ENCODE measurements at regions not wholly inside any gene's neighbourhood (a gene's known extent, or its start where the extent isn't known, plus 50 kb on each side); places are given as distances from the start of the nearest gene placed in this dataset.
"Not testable (repeated sequence)": the region's sequence is repeated elsewhere in the genome, so short reads cannot be mapped to it uniquely, and the experiment has no call there.

- DNase-seq; H3K4me3 Mint-ChIP-seq; H3K27me3 Mint-ChIP-seq (ENCODE audit: low read depth); H3K4me1 Mint-ChIP-seq (ENCODE audit: low read depth); intact Hi-C loops (cut with micrococcal nuclease); H3K27ac Mint-ChIP-seq; H3K36me3 Mint-ChIP-seq (ENCODE audit: low read depth); CTCF ChIA-PET; H3K9me3 Mint-ChIP-seq: not testable (repeated sequence)
These were observed 50.3 kb downstream of the TLCD4 start for GRCh38 chr1:95167503-95167902.

DNA sequence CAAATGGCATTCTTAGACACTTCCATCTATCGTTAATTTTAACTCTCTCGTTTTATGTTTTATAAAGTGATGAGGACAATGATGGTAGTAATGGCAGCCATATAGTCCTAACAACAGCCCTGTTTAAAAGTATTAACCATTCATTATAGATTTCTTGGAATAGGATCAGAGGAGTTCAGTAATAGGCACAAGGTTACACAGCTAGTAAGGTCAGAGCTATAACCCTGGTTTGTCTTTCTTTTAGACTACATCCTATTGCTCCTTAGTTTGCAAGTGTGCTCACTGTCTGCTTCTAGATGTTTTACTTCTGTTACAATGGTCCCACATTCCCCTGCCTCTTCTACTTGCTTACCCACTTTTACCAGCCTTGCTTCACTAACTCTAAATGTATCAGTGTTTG lies 50.9 kb downstream of the TLCD4 start:
- Mint-ChIP-seq H3K4me3 (no peak overlapping the region), H3K4me1 (ENCODE audit: low read depth) (no peaks in the 10 kb centered on the region), H3K36me3 (ENCODE audit: low read depth) (no peaks in the 10 kb centered on the region), H3K27ac (no peak overlapping the region), H3K9me3 (peaks cover 5% of the 10 kb centered on the region), H3K27me3 (ENCODE audit: low read depth) (peaks cover 5% of the 10 kb centered on the region)
- CTCF ChIA-PET: no interaction called here
- intact Hi-C loops (cut with micrococcal nuclease): no loop called here
- no peak for DNase-seq

DNA sequence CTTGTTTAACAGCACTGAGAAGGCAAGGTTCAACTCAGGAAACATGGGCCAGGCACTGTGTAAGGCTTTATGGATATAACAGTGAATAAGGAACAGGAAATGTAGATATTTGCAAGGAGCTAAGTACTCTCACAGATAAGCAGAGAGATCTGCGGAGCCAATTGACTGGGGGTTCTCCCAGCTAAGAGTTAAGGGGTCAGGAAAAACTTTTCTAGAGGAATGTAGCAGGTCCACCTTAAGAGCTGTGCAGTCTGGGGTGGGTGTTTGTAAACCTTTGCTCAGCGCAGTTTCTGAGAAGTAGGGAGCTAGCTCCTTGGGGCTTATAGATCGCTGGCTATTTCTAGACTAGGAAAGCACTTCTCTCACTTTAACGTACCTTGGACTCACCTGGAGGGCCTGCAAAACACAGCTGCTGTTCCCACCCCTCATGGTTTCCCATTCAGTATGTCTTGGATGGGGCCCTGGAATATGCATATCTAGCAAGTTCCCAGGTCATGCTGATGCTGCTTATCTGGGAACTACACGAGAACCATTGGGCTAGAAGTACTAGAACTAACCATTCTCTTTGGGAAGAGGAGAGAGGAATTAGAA lies 51.7 kb downstream of the TLCD4 start:
- no peaks in the 10 kb centered on the region for H3K4me1 Mint-ChIP-seq (ENCODE audit: low read depth)
- DNase-seq: no peak
- H3K27me3 Mint-ChIP-seq (ENCODE audit: low read depth): peaks cover 4% of the 10 kb centered on the region
- no peaks in the 10 kb centered on the region for H3K36me3 Mint-ChIP-seq (ENCODE audit: low read depth)
- H3K27ac Mint-ChIP-seq: no peak overlapping the region
- CTCF ChIA-PET: no interaction called here
- intact Hi-C loops (cut with micrococcal nuclease): no loop called here
- H3K9me3 Mint-ChIP-seq: peaks cover 5% of the 10 kb centered on the region
- H3K4me3 Mint-ChIP-seq: no peak overlapping the region

- H3K4me3 Mint-ChIP-seq: no peak overlapping the region
- CTCF ChIA-PET: no interaction called here
- intact Hi-C loops (cut with micrococcal nuclease): no loop called here
These were observed 52.4 kb downstream of the TLCD4 start for GRCh38 chr1:95169548-95169947.

DNA sequence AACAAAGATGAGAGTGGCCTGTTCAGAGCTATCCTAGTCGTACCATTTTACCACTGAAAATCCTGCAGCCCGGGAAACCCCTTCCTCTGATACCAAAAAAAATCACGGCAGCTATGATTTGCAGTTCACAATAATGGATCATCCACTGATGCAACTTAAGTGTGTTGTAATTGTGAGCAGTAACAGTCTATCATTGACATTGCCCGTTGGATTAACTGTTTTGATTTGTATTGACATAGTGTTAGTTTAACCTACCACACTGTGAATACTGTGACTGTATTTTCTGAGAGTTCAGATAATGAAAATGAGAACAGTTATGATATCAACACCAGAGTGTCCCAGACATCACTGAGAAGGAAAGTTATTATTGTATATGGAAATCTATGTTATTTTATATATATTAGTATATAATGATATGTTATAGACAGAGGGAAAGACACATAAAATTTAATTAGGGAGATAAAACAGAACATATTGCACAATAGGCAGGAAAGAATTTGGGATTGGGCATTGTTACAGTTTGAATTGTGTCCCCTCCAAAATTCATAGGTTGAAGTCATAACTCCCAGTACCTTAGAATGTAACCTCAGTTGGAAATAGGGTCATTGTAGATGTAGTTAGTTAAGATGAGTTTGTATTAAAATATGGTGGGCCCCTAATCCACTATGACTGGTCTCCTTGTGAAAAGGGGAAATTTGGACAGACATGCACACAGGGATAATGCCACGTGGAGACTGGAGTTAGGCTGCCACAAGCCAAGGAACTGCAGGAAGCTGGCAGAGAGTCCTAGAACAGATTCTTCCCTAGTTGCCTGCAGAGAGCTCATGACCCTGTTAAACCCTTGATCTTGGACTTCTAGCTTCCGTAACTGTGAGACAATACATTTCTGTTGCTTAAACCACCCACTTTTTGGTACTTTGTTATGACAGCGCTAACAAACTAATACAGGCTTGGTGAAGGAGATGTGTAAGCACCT lies 54.4 kb downstream of the TLCD4 start:
- Mint-ChIP-seq H3K36me3 (ENCODE audit: low read depth) (no peaks in the 10 kb centered on the region), H3K4me3 (no peak overlapping the region), H3K27me3 (ENCODE audit: low read depth) (peaks cover 3% of the 10 kb centered on the region), H3K9me3 (no peaks in the 10 kb centered on the region), H3K4me1 (ENCODE audit: low read depth) (no peaks in the 10 kb centered on the region), H3K27ac (no peak overlapping the region)
- no peak for DNase-seq
- CTCF ChIA-PET: no interaction called here
- intact Hi-C loops (cut with micrococcal nuclease): no loop called here

More at GRCh38 chr1:95169548-95169947, 52.4 kb downstream of the TLCD4 start:
- no peak for DNase-seq
- H3K4me1 Mint-ChIP-seq (ENCODE audit: low read depth): no peaks in the 10 kb centered on the region
- H3K27me3 Mint-ChIP-seq (ENCODE audit: low read depth): peaks cover under 1% of the 10 kb centered on the region
- H3K27ac Mint-ChIP-seq: no peak overlapping the region
- peaks cover 3% of the 10 kb centered on the region for H3K9me3 Mint-ChIP-seq
- H3K36me3 Mint-ChIP-seq (ENCODE audit: low read depth): no peaks in the 10 kb centered on the region

DNA sequence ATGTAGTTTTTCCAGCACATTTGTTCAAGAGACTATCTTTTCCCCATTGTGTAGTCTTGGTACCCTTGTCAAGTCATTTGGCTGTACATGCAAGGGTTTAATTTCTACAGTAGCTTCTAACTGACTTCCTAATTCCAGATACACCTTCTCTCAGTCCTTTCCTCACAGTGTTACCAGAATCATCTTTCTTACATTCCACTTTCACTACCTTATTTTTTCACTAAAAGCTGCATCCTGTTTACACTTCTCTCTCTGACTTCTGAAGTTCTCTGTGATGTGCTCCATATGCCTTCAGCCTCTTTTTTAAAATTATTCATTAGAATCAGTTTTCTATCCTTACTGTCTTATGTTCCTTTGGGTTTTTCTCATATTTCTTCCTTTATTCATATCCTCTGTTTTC lies 57.1 kb upstream of the RWDD3 start:
- no peaks in the 10 kb centered on the region for H3K4me1 Mint-ChIP-seq (ENCODE audit: low read depth)
- no peaks in the 10 kb centered on the region for H3K36me3 Mint-ChIP-seq (ENCODE audit: low read depth)
- no peak for DNase-seq
- H3K27ac Mint-ChIP-seq: no peak overlapping the region
- no peak overlapping the region for H3K4me3 Mint-ChIP-seq
- no peaks in the 10 kb centered on the region for H3K9me3 Mint-ChIP-seq
- CTCF ChIA-PET: no interaction called here
- intact Hi-C loops (cut with micrococcal nuclease): no loop called here
- H3K27me3 Mint-ChIP-seq (ENCODE audit: low read depth): peaks cover 3% of the 10 kb centered on the region

- Mint-ChIP-seq H3K36me3 (ENCODE audit: low read depth) (no peaks in the 10 kb centered on the region), H3K27me3 (ENCODE audit: low read depth) (peaks cover 7% of the 10 kb centered on the region), H3K27ac (no peak overlapping the region), H3K9me3 (no peaks in the 10 kb centered on the region), H3K4me1 (ENCODE audit: low read depth) (no peaks in the 10 kb centered on the region), H3K4me3 (no peak overlapping the region)
- intact Hi-C loops (cut with micrococcal nuclease): no loop called here
- no peak for DNase-seq
- CTCF ChIA-PET: interaction anchor here (0.7 to 1.4 kb wide), 2 partner anchors 54 to 326 kb away, joined by 3 to 4 read pairs; partner anchors contain the start of gene RWDD3
These were observed 54.6 kb upstream of the RWDD3 start for GRCh38 chr1:95179205-95179986.

DNA sequence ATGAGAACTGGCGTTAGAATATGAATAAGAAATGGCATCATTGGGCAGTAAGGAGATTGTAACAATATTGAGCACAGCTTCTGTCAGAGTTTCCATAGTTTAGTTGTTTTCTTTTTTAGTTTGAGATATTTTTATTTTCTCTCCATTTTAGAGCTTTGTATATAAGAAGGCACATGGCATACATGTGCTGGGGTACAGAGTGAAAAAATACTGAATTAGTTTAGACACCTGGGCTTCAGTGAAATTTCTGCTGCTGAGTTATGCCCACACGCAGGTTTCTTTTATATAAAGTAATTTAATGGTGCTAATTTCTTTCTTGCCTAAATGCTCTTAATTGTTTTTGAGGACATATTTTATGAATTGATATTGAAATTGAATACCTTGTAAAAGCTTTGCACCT lies 53.6 kb upstream of the RWDD3 start:
- CTCF ChIA-PET: interaction anchor here (0.7 to 1.4 kb wide), 2 partner anchors 53 to 327 kb away, joined by 3 to 4 read pairs; partner anchors contain the start of gene RWDD3
- Mint-ChIP-seq H3K27ac (no peak overlapping the region), H3K4me1 (ENCODE audit: low read depth) (no peaks in the 10 kb centered on the region), H3K4me3 (no peak overlapping the region), H3K9me3 (no peaks in the 10 kb centered on the region), H3K36me3 (ENCODE audit: low read depth) (no peaks in the 10 kb centered on the region), H3K27me3 (ENCODE audit: low read depth) (peaks cover 9% of the 10 kb centered on the region)
- intact Hi-C loops (cut with micrococcal nuclease): no loop called here
- no peak for DNase-seq

DNA sequence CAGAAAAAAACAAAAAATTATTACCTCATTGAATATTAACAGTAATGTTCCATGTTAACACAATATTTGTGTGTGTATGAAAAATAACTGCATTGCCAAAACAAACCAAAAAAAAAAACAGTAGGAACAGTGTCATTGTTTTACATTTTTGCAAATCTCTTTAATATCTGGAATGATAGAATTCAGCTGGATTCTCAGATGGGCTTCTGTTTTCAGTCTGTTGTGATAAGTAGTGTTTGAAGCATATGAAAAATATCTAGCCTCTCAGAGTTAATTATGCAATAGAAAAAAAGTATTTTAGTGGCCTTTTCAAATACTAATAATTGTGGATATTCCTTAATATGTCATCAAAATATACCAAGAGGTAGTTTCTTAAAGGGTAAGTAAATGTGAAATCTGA lies 52.9 kb upstream of the RWDD3 start:
- intact Hi-C loops (cut with micrococcal nuclease): no loop called here
- H3K27me3 Mint-ChIP-seq (ENCODE audit: low read depth): peaks cover 11% of the 10 kb centered on the region
- H3K4me3 Mint-ChIP-seq: no peak overlapping the region
- DNase-seq: no peak
- H3K9me3 Mint-ChIP-seq: no peaks in the 10 kb centered on the region
- H3K27ac Mint-ChIP-seq: no peak overlapping the region
- no peaks in the 10 kb centered on the region for H3K36me3 Mint-ChIP-seq (ENCODE audit: low read depth)
- CTCF ChIA-PET: no interaction called here
- no peaks in the 10 kb centered on the region for H3K4me1 Mint-ChIP-seq (ENCODE audit: low read depth)

- CTCF ChIA-PET: interaction anchor here (0.6 to 0.7 kb wide), 2 partner anchors 11 to 257 kb away, joined by 3 to 5 read pairs; no protein-coding TSS in a partner anchor
- Mint-ChIP-seq H3K27ac (no peak overlapping the region), H3K9me3 (no peaks in the 10 kb centered on the region), H3K4me3 (no peak overlapping the region), H3K4me1 (ENCODE audit: low read depth) (no peaks in the 10 kb centered on the region), H3K27me3 (ENCODE audit: low read depth) (peaks cover 13% of the 10 kb centered on the region), H3K36me3 (ENCODE audit: low read depth) (no peaks in the 10 kb centered on the region)
- intact Hi-C loops (cut with micrococcal nuclease): no loop called here
- no peak for DNase-seq
These were observed 50.1 kb upstream of the RWDD3 start for GRCh38 chr1:95183952-95184351.
